K562 (cell line): ENCODE measurements at regions not wholly inside any gene's neighbourhood (a gene's known extent, or its start where the extent isn't known, plus 50 kb on each side); places are given as distances from the start of the nearest gene placed in this dataset.

Experiments used
- ATAC-seq: fragments of 200-7000 bp; cut with Tn5 transposase; 3 replicates; pipeline ENCODE4 v1.9.1; 2020; ENCODE audit warnings: moderate library complexity
- BruUV-seq: library from RNA; stranded (reverse); fragments of 400-500 nt; replicated peaks from 2 replicates; lab custom pipeline; 2021; lab: Mats Ljungman, UMichigan
- CTCF ChIA-PET: fragments of 300-600 bp; formaldehyde crosslinking; extraction: SDS; loops from one replicate; lab custom pipeline; 2021; ENCODE audit warnings: low intra/inter-chr PET ratio; lab: Yijun Ruan, JAX
- POLR2A ChIA-PET: fragments of 300-600, 350-650 bp; sonication (Branson Sonifier 250); formaldehyde crosslinking; extraction: SDS; loops from one replicate; lab custom pipeline; 2021; ENCODE audit warnings: antibody characterized with exemption, inconsistent platforms; lab: Yijun Ruan, JAX
- DNase-seq, 4 experiments: peaks; one replicate each; pipeline versions ENCODE4 v3.0.0 to v3.0.0-alpha.2; 2011 to 2018; ENCODE audit warnings: low spot score in 3 of 4, mixed read lengths in 3 of 4; ENCODE audit errors: extremely low read depth in 1 of 4
- FAIRE-seq: peaks from 2 replicates; lab custom pipeline; 2011; peaks lifted over from hg19 to GRCh38; lab: Jason Lieb, UNC
- H2AFZ ChIP-seq: 2 replicates; pipeline ENCODE4 v1.6.0; 2011; ENCODE audit warnings: low read depth, low read length, control low read depth, inconsistent platforms
- H3K27ac ChIP-seq: fragments of 200-600 bp; 3 replicates; pipeline ENCODE4 v1.8.0; 2011; ENCODE audit warnings: low read depth, mild to moderate bottlenecking, control low read depth, inconsistent platforms, low read length, moderate library complexity, mixed read lengths; ENCODE audit errors: extremely low read depth
- H3K27me3 ChIP-seq, 2 experiments: fragments of 300-600 bp in 1 of 2; 2 replicates in 1 of 2; 3 replicates in 1 of 2; pipeline versions ENCODE4 v1.6.0 to v1.8.0; 2011; ENCODE audit warnings: inconsistent platforms in 2 of 2, low read length in 2 of 2, mild to moderate bottlenecking in 1 of 2, mixed read lengths in 1 of 2, moderate library complexity in 1 of 2; ENCODE audit not compliant: control insufficient read depth in 2 of 2, insufficient read depth in 2 of 2
- H3K36me3 ChIP-seq: fragments of 300-600 bp; 3 replicates; pipeline ENCODE4 v1.8.0; 2011; ENCODE audit warnings: mild to moderate bottlenecking, low read length, inconsistent platforms; ENCODE audit not compliant: control insufficient read depth, insufficient read depth
- H3K4me1 ChIP-seq, 2 experiments: fragments of 200-600 bp in 1 of 2; replicated peaks in 1 of 2; 2 replicates in 1 of 2; 3 replicates in 1 of 2; pipeline versions ENCODE4 v1.5.1 to v1.8.0; 2011; ENCODE audit warnings: inconsistent platforms in 2 of 2, low read length in 2 of 2, mild to moderate bottlenecking in 1 of 2, mixed read lengths in 1 of 2, moderate library complexity in 1 of 2; ENCODE audit not compliant: control insufficient read depth in 2 of 2, insufficient read depth in 2 of 2
- H3K4me2 ChIP-seq: 2 replicates; pipeline ENCODE4 v1.6.1; 2011; ENCODE audit warnings: low read length, control low read depth, inconsistent platforms, mixed read lengths; ENCODE audit not compliant: insufficient read depth
- H3K4me3 ChIP-seq: fragments of 200-600 bp; sonication (generic), shearing (Covaris generic); 2 replicates; pipeline ENCODE4 v1.5.1; 2016; ENCODE audit warnings: control low read depth, inconsistent platforms
- H3K79me2 ChIP-seq: fragments of 200-600 bp; 3 replicates; pipeline ENCODE4 v1.8.0; 2011; ENCODE audit warnings: low read length, inconsistent platforms; ENCODE audit not compliant: control insufficient read depth, insufficient read depth
- H3K9ac ChIP-seq, 2 experiments: 2 replicates each; pipeline versions ENCODE4 v1.6.0 to v1.6.1; 2011; ENCODE audit warnings: low read depth in 2 of 2, low read length in 2 of 2, control low read depth in 1 of 2, inconsistent platforms in 1 of 2, mild to moderate bottlenecking in 1 of 2, mixed read lengths in 1 of 2; ENCODE audit not compliant: insufficient read depth in 1 of 2
- H3K9me1 ChIP-seq: one replicate; pipeline ENCODE4 v1.6.0; 2011; ENCODE audit warnings: inconsistent platforms, mild to moderate bottlenecking, low read length, moderate library complexity; ENCODE audit not compliant: control insufficient read depth, insufficient read depth
- H3K9me3 ChIP-seq: replicated peaks from 2 replicates; pipeline ENCODE4 v1.5.1; 2011; ENCODE audit warnings: low read depth, low read length, inconsistent platforms; ENCODE audit not compliant: control insufficient read depth, insufficient read depth
- H4K20me1 ChIP-seq: replicated peaks from 2 replicates; pipeline ENCODE4 v1.6.1; 2011; ENCODE audit warnings: low read length, inconsistent platforms, mixed read lengths; ENCODE audit not compliant: control insufficient read depth, insufficient read depth
- HNRNPLL ChIP-seq: fragments of 200-400 bp; formaldehyde crosslinking; IDR thresholded peaks from 2 replicates; pipeline ENCODE4 v1.6.1; 2017; ENCODE audit warnings: low read length, low read depth, mild to moderate bottlenecking; ENCODE audit not compliant: poor library complexity, severe bottlenecking
- MAFF ChIP-seq: IDR thresholded peaks from 2 replicates; pipeline ENCODE4 v1.6.1; 2012; ENCODE audit warnings: low read length, improper control_type of control experiment
- MTF1 ChIP-seq: fragments of 250-450 bp; sonication (Bioruptor Pico); IDR thresholded peaks from 2 replicates; pipeline ENCODE4 v1.9.0; 2021; ENCODE audit warnings: moderate library complexity, mild to moderate bottlenecking, inconsistent platforms, borderline replicate concordance
- POLR2H ChIP-seq: IDR thresholded peaks from 2 replicates; pipeline ENCODE4 v1.6.1; 2016; ENCODE audit warnings: missing genetic modification characterization, low read depth, mild to moderate bottlenecking, control low read depth, missing compliant biosample characterization, moderate library complexity
- POLR3G ChIP-seq: IDR thresholded peaks from 2 replicates; pipeline ENCODE4 v1.6.1; 2011; ENCODE audit not compliant: insufficient read length, insufficient replicate concordance; ENCODE audit errors: extremely low read depth
- ZNF830 ChIP-seq: fragments of 250-450 bp; sonication (Bioruptor Pico); IDR thresholded peaks from 2 replicates; pipeline ENCODE4 v1.5.0; 2021; ENCODE audit warnings: mild to moderate bottlenecking
- WGBS: fragments of 100-300 bp; shearing (Covaris generic); methylation state at CpG from one replicate; pipeline ENCODE4 v1.1.6; 2016; ENCODE audit warnings: low coverage, mixed read lengths; ENCODE audit not compliant: insufficient coverage; ENCODE audit errors: missing lambda C conversion rate; 5-methylcytosine and 5-hydroxymethylcytosine counted together
- in situ Hi-C: fragments of 300-500 bp; cut with MboI; formaldehyde crosslinking; loops from 4 replicates; pipeline ENCODE4 v1.15.0; 2018; ENCODE audit warnings: inconsistent platforms, mixed read lengths
- intact Hi-C: fragments of 100-400 bp; cut with micrococcal nuclease; formaldehyde crosslinking; loops from 2 replicates; pipeline ENCODE4 v1.14.2; 2022
- TF ChIP-seq, protein P1 (sequence below): sonication (generic); formaldehyde crosslinking; IDR thresholded peaks from 2 replicates; pipeline ENCODE4 v1.8.0; 2022; ENCODE audit warnings: mild to moderate bottlenecking, low read depth, missing genetic modification reagents
- TF ChIP-seq, protein P2 (sequence below), 2 experiments: fragments of 450-650 bp in 1 of 2; IDR thresholded peaks; 2 replicates each; pipeline ENCODE4 v1.6.1; 2011 to 2017; ENCODE audit warnings: low read depth in 2 of 2, antibody characterized with exemption in 1 of 2, borderline replicate concordance in 1 of 2, low read length in 1 of 2, mild to moderate bottlenecking in 1 of 2, mixed read lengths in 1 of 2; ENCODE audit not compliant: control insufficient read depth in 1 of 2
- TF ChIP-seq, protein P3 (sequence below), 2 experiments: fragments of 250-450 bp in 1 of 2; fragments of 450-650 bp in 1 of 2; sonication (Bioruptor Pico) in 1 of 2; IDR thresholded peaks; 2 replicates each; pipeline versions ENCODE4 v1.6.1 to v1.8.0; 2016 to 2021; ENCODE audit warnings: mild to moderate bottlenecking in 2 of 2, moderate library complexity in 2 of 2, missing compliant biosample characterization in 1 of 2, missing genetic modification characterization in 1 of 2

DNA sequence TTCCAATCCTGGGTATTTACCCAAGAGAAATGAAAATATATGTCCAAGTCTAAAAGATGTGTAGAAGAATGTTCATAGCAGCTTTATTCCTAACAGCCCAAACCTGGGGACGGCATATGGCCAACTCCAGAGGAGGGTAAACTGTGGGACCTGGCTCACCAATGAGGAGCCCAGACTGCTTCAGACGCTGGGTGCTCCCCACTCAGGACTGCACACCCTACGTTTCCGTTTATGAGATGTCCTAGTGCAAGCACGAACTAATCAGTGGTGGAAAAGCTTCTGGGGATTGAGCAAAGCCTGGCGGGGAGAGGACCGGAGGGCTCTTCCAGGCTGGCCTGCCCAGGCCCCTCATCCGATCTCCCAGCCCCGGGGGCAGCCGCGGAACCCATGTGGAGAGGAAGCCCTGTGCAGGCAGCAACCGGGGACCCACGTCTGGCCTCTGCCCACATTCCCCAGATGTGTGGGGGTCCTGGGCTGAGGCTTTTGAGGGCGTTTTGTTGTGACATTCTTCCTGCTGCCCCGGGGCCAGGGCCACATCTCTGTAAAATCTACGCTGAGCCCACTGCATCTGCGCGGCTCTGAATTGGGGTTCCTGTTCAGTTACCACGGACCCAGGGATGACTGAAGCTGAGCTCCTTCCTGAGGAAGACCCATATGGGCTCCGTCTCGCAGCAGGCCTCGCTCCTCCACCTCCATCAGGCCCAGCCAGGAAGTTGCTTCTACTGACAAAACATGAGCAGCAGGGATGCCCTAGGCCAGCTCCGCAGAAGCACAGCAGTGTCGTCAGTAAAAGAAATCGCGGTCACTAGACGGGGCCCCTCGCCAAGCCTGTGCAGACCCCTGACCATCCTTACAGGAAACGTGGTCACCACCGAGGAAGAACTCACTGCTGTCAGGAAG lies 188.0 kb downstream of the DLL1 start (continued):
- TF ChIP-seq MAFF (no peak), POLR3G (no peak)
- TF ChIP-seq, protein P1, sequence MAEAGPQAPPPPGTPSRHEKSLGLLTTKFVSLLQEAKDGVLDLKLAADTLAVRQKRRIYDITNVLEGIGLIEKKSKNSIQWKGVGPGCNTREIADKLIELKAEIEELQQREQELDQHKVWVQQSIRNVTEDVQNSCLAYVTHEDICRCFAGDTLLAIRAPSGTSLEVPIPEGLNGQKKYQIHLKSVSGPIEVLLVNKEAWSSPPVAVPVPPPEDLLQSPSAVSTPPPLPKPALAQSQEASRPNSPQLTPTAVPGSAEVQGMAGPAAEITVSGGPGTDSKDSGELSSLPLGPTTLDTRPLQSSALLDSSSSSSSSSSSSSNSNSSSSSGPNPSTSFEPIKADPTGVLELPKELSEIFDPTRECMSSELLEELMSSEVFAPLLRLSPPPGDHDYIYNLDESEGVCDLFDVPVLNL (CRISPR knock-in tag), result no peak

DNA sequence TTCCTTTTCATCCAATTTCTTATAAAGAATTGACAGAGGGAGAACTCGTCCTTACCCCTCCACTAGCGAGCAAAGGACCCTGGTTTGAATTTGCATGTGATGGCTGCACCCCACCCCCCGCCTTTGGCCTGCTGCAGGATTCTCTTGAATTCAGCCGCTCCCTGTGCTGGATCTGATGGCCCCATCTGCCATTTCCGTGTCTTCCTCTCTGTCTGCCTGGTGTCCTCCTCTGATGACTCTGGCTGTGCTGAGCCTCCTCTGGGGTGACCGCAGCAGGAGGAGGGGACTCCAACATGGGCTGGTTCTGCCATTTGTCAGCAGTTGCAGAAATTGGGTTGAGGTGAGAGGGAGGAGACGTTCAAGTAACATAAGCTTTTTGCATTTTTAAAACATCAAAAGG lies 188.8 kb downstream of the DLL1 start:
- Histone ChIP-seq H3K4me2 (no peak overlapping the region), H3K9me1 (no peaks in the 10 kb centered on the region), H3K36me3 (no peaks in the 10 kb centered on the region), H3K4me3 (no peak overlapping the region), H3K27ac (no peak overlapping the region), H3K9ac (no peak overlapping the region), H3K4me1 (no peaks in the 10 kb centered on the region), H3K9me3 (no peaks in the 10 kb centered on the region), H3K79me2 (no peaks in the 10 kb centered on the region), H3K27me3 (peaks cover 27 to 61% of the 10 kb centered on the region in 2 experiments), H4K20me1 (0 out of 2 replicates have a peak, but pooled peaks cover 5% of the 10 kb centered on the region), H2AFZ (no peak overlapping the region)
- POLR2A ChIA-PET, result no interaction called here
- CTCF ChIA-PET, result no interaction called here
- BruUV-seq, result no TSS peak
- ATAC-seq, result no peak
- DNase-seq, result no peak
- in situ Hi-C loops, result no loop called here
- WGBS, result 2% methylated on average over 7 of the region's 7 CpGs
- intact Hi-C loops, result no loop called here
- FAIRE-seq, result no peak
- TF ChIP-seq, protein P2, sequence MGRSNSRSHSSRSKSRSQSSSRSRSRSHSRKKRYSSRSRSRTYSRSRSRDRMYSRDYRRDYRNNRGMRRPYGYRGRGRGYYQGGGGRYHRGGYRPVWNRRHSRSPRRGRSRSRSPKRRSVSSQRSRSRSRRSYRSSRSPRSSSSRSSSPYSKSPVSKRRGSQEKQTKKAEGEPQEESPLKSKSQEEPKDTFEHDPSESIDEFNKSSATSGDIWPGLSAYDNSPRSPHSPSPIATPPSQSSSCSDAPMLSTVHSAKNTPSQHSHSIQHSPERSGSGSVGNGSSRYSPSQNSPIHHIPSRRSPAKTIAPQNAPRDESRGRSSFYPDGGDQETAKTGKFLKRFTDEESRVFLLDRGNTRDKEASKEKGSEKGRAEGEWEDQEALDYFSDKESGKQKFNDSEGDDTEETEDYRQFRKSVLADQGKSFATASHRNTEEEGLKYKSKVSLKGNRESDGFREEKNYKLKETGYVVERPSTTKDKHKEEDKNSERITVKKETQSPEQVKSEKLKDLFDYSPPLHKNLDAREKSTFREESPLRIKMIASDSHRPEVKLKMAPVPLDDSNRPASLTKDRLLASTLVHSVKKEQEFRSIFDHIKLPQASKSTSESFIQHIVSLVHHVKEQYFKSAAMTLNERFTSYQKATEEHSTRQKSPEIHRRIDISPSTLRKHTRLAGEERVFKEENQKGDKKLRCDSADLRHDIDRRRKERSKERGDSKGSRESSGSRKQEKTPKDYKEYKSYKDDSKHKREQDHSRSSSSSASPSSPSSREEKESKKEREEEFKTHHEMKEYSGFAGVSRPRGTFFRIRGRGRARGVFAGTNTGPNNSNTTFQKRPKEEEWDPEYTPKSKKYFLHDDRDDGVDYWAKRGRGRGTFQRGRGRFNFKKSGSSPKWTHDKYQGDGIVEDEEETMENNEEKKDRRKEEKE (IDR thresholded peaks at IDR 0.05; ENCODE audit: borderline replicate concordance in 1 of 2, control insufficient read depth in 1 of 2, low read depth in 2 of 2, low read length in 1 of 2), result no peak
- TF ChIP-seq MTF1 (CRISPR knock-in tag), result no peak
- TF ChIP-seq HNRNPLL, result no peak
- no peak for TF ChIP-seq POLR2H (tag)
- TF ChIP-seq, protein P3, sequence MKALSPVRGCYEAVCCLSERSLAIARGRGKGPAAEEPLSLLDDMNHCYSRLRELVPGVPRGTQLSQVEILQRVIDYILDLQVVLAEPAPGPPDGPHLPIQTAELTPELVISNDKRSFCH (CRISPR knock-in tag; IDR thresholded peaks at IDR 0.05), result no peak
- TF ChIP-seq, protein P3 (tag; IDR thresholded peaks at IDR 0.05), result no peak
- TF ChIP-seq ZNF830 (CRISPR knock-in tag), result no peak
